SH-SY5Y (cell line): ENCODE measurements at regions not wholly inside any gene's neighbourhood (a gene's known extent, or its start where the extent isn't known, plus 50 kb on each side); places are given as distances from the start of the nearest gene placed in this dataset.

ENCODE experiments used
- GATA2 ChIP-seq: IDR thresholded peaks from 2 replicates; pipeline ENCODE4 v1.6.1; 2011; ENCODE audit warnings: mild to moderate bottlenecking, low read depth, low read length
- GATA3 ChIP-seq: IDR thresholded peaks from 2 replicates; pipeline ENCODE4 v1.6.1; 2011; ENCODE audit warnings: low read depth, mild to moderate bottlenecking, low read length, moderate library complexity

- TF ChIP-seq GATA3, result no peak
- no peak for TF ChIP-seq GATA2
These were observed 163.3 kb downstream of the IPMK start for GRCh38 chr10:58104351-58104751.
